Mesodermal cell (in vitro differentiated cells): ENCODE measurements at regions not wholly inside any gene's neighbourhood (a gene's known extent, or its start where the extent isn't known, plus 50 kb on each side); places are given as distances from the start of the nearest gene placed in this dataset.

Experiments used
- H3K27ac ChIP-seq: 2 replicates; pipeline ENCODE4 v1.7.0; 2013; ENCODE audit warnings: mild to moderate bottlenecking, low read depth, low read length, moderate library complexity; ENCODE audit not compliant: severe bottlenecking
- H3K36me3 ChIP-seq: 2 replicates; pipeline ENCODE4 v1.7.1; 2013; ENCODE audit warnings: mild to moderate bottlenecking, low read length, moderate library complexity; ENCODE audit not compliant: control insufficient read depth, insufficient read depth
- H3K4me1 ChIP-seq: one replicate; pipeline ENCODE4 v1.7.1; 2013; ENCODE audit warnings: mild to moderate bottlenecking, low read length; ENCODE audit not compliant: insufficient read depth, control insufficient read depth, poor library complexity, severe bottlenecking
- H3K4me3 ChIP-seq: 2 replicates; pipeline ENCODE4 v1.7.0; 2013; ENCODE audit warnings: low read length, control low read depth, mild to moderate bottlenecking; ENCODE audit not compliant: insufficient read depth, poor library complexity, severe bottlenecking; ENCODE audit errors: extremely low read depth
- H3K9me3 ChIP-seq: 2 replicates; pipeline ENCODE4 v1.7.1; 2013; ENCODE audit warnings: mild to moderate bottlenecking, low read length, moderate library complexity; ENCODE audit not compliant: control insufficient read depth
- WGBS, 2 experiments: methylation state at CpG; one replicate each; pipeline ENCODE4 v1.1.5; 2013; ENCODE audit warnings: missing lambda C conversion rate in 2 of 2; ENCODE audit not compliant: insufficient coverage in 2 of 2; 5-methylcytosine and 5-hydroxymethylcytosine counted together

GRCh38 chr6:26161322-26161721 is 74.1 kb downstream of the HFE start:
- 70 to 72% methylated on average over 2 of the region's 3 CpGs for WGBS, 2 experiments

GRCh38 chr6:26162399-26162798 is 75.2 kb downstream of the HFE start:
- H3K4me3 ChIP-seq = no peak overlapping the region
- H3K9me3 ChIP-seq = no peaks in the 10 kb centered on the region
- no peaks in the 10 kb centered on the region for H3K4me1 ChIP-seq
- no peak overlapping the region for H3K27ac ChIP-seq
- 100% methylated on average over 1 of the region's 7 CpGs; no CpG with 5 or more reads in 1 of the 2 experiments for WGBS, 2 experiments
- no peaks in the 10 kb centered on the region for H3K36me3 ChIP-seq

More at GRCh38 chr6:26161322-26161721, 74.1 kb downstream of the HFE start:
- Histone ChIP-seq H3K27ac (no peak overlapping the region), H3K9me3 (no peaks in the 10 kb centered on the region), H3K4me3 (no peak overlapping the region), H3K36me3 (no peaks in the 10 kb centered on the region), H3K4me1 (no peaks in the 10 kb centered on the region)

- 85 to 89% methylated on average over 6 of the region's 11 CpGs for WGBS, 2 experiments
- no peaks in the 10 kb centered on the region for H3K4me1 ChIP-seq
These were observed 76.3 kb downstream of the HFE start for GRCh38 chr6:26163427-26164119.

DNA sequence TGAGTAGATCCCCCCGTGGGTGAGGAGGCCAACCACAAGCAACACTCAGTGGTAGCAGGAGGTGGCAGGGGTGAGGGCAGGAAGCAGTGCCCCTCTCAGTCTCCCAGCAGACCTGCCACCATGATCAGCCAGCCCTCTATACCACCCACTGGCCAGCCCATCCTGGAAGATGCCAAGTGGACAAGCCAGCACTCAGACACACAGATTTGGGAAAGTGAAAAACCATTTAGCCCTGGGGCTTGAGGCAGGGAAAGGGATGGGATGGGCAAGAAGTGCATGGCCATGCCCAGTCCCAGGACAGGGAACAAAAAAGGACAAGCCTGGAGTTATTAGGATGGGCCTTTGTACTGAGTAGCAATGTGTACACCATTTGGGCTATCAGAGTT is 76.9 kb downstream of the HFE start:
- H3K27ac ChIP-seq = no peak overlapping the region
- H3K9me3 ChIP-seq = no peaks in the 10 kb centered on the region
- no peaks in the 10 kb centered on the region for H3K4me1 ChIP-seq
- WGBS, 2 experiments = no CpG with 5 or more reads among the region's 1 CpG
- no peaks in the 10 kb centered on the region for H3K36me3 ChIP-seq
- no peak overlapping the region for H3K4me3 ChIP-seq

More at GRCh38 chr6:26163427-26164119, 76.3 kb downstream of the HFE start:
- no peaks in the 10 kb centered on the region for H3K9me3 ChIP-seq
- no peak overlapping the region for H3K27ac ChIP-seq
- H3K36me3 ChIP-seq = no peaks in the 10 kb centered on the region
- H3K4me3 ChIP-seq = no peak overlapping the region

DNA sequence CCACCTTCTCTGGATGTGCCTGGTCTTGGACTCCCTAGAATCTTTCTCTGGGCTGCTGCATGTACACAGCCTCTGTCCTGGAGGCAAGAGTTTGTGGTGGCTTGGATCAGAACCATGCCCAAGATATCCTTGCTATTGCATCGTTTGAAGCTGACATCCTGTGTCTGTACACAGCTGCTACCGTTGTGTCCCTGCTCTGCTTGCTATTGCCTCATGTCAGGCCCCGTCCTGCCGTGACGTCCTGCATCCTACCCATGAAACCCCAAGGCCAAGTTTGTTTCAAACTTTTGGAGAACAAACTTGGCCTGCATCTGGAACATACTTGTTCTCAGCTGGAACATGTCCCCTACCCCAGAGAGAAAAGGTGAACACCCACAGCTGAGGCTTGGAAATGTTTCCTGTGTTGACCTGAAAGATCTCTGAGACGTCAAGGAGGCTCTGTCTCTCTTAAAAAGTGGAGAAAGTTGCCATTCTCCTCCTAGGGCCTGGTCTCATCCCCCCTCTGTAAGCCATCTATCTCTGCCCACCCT is 78.1 kb downstream of the HFE start:
- no peaks in the 10 kb centered on the region for H3K36me3 ChIP-seq
- H3K4me3 ChIP-seq = no peak overlapping the region
- no peaks in the 10 kb centered on the region for H3K9me3 ChIP-seq
- no peaks in the 10 kb centered on the region for H3K4me1 ChIP-seq
- no peak overlapping the region for H3K27ac ChIP-seq
- WGBS, 2 experiments = 87 to 90% methylated on average over 5 to 6 of the region's 6 CpGs

- no peak overlapping the region for H3K27ac ChIP-seq
These were observed 83.0 kb downstream of the HFE start for GRCh38 chr6:26170181-26170580.

GRCh38 chr6:26170951-26171841 is 84.0 kb downstream of the HFE start:
- H3K4me1 ChIP-seq = no peaks in the 10 kb centered on the region
- WGBS, 2 experiments = 0 to 5% methylated on average over 6 of the region's 10 CpGs
- no peaks in the 10 kb centered on the region for H3K36me3 ChIP-seq
- peak overlapping the region; percentile 62 for H3K4me3 ChIP-seq
- no peaks in the 10 kb centered on the region for H3K9me3 ChIP-seq
- H3K27ac ChIP-seq = peak overlapping the region; percentile 91

More at GRCh38 chr6:26170181-26170580, 83.0 kb downstream of the HFE start:
- H3K4me1 ChIP-seq = no peaks in the 10 kb centered on the region
- H3K4me3 ChIP-seq = no peak overlapping the region
- H3K9me3 ChIP-seq = no peaks in the 10 kb centered on the region
- H3K36me3 ChIP-seq = no peaks in the 10 kb centered on the region
- WGBS, 2 experiments = 80% methylated on average over 1 of the region's 2 CpGs; no CpG with 5 or more reads in 1 of the 2 experiments

GRCh38 chr6:26172608-26172968 is 85.4 kb downstream of the HFE start:
- Histone ChIP-seq H3K9me3 (no peaks in the 10 kb centered on the region), H3K36me3 (no peaks in the 10 kb centered on the region), H3K4me1 (no peaks in the 10 kb centered on the region), H3K4me3 (peak overlapping the region; percentile 62), H3K27ac (peak overlapping the region; percentile 91)
- no CpG with 5 or more reads among the region's 10 CpGs for WGBS, 2 experiments

- H3K27ac ChIP-seq = no peak overlapping the region
- no peaks in the 10 kb centered on the region for H3K4me1 ChIP-seq
- H3K36me3 ChIP-seq = no peaks in the 10 kb centered on the region
- H3K9me3 ChIP-seq = no peaks in the 10 kb centered on the region
- peak overlapping the region; percentile 62 for H3K4me3 ChIP-seq
- 85 to 89% methylated on average over 2 to 3 of the region's 4 CpGs for WGBS, 2 experiments
These were observed 86.6 kb downstream of the HFE start for GRCh38 chr6:26173836-26174145.

DNA sequence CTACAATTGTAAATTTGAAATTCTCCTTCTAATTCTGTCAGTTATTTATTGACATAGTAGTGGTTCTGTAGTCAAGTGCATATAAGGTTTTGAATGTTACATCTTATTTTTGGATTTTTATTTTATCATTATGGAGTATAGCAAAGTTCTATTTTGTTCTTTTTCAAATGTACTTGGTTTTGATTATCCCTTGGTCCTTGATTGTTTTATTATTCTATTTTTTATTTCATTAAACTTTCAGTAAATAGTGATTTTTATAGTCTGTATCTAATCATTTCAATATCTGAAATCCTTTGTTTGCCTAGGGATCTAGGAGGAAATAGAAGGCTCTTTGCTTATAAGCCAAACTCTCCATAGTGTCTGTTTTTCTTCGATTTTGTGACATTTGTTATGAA is 87.8 kb downstream of the HFE start:
- no peaks in the 10 kb centered on the region for H3K9me3 ChIP-seq
- H3K4me3 ChIP-seq = no peak overlapping the region
- H3K27ac ChIP-seq = no peak overlapping the region
- no peaks in the 10 kb centered on the region for H3K36me3 ChIP-seq
- H3K4me1 ChIP-seq = no peaks in the 10 kb centered on the region
- no CpG with 5 or more reads among the region's 1 CpG for WGBS, 2 experiments
